ENCODE measurements at regions not wholly inside any gene's neighbourhood (a gene's known extent, or its start where the extent isn't known, plus 50 kb on each side); places are given as distances from the start of the nearest gene placed in this dataset.

- Histone ChIP-seq H2BK120ac (ENCODE audit: insufficient read depth, low read length, poor library complexity) (no peak overlapping the region), H2AFZ (ENCODE audit: insufficient read depth, low read length, poor library complexity) (no peak overlapping the region), H4K91ac (ENCODE audit: low read depth, low read length) (no peak overlapping the region), H2AK5ac (ENCODE audit: low read length) (no peak overlapping the region), H3K27ac (ENCODE audit: low read depth, low read length) (no peak overlapping the region), H3K4me3 (ENCODE audit: low read depth, low read length) (no peak overlapping the region), H3K4me2 (ENCODE audit: low read length) (no peak overlapping the region), H3K14ac (ENCODE audit: low read length) (no peak overlapping the region), H3K79me2 (ENCODE audit: control insufficient read depth, insufficient read depth, low read length, poor library complexity) (no peaks in the 10 kb centered on the region), H3K9ac (ENCODE audit: low read length) (no peak overlapping the region), H4K8ac (ENCODE audit: low read depth, low read length) (no peak overlapping the region), H3K27me3 (ENCODE audit: insufficient read depth, low read length) (no peaks in the 10 kb centered on the region), H3K4me1 (ENCODE audit: control insufficient read depth in 1 of 2, insufficient read depth in 2 of 2, low read length in 2 of 2) (no peaks in the 10 kb centered on the region), H2BK12ac (ENCODE audit: low read length) (no peak overlapping the region), H2BK5ac (ENCODE audit: low read depth, low read length, poor library complexity) (no peak overlapping the region), H3K18ac (ENCODE audit: low read length) (no peak overlapping the region), H4K12ac (ENCODE audit: low read depth, low read length) (no peak overlapping the region), H3K79me1 (ENCODE audit: low read length) (no peaks in the 10 kb centered on the region), H3K36me3 (ENCODE audit: control insufficient read depth in 1 of 2, insufficient read depth in 2 of 2, low read length in 2 of 2) (peaks cover 3 to 13% of the 10 kb centered on the region in 2 experiments), H3K4ac (ENCODE audit: low read depth, low read length) (no peak overlapping the region), H3K9me3 (ENCODE audit: insufficient read depth, low read depth, low read length) (peaks cover 32% of the 10 kb centered on the region), H3K23ac (ENCODE audit: low read length) (no peak overlapping the region)
- peak; percentile 42 to 90 for DNase-seq
- WGBS (ENCODE audit: extremely low coverage, insufficient coverage, insufficient read length), result no CpG with 5 or more reads among the region's 8 CpGs
Measured at GRCh38 chr13:40876020-40876738, 86.8 kb downstream of the SLC25A15 start.

DNA sequence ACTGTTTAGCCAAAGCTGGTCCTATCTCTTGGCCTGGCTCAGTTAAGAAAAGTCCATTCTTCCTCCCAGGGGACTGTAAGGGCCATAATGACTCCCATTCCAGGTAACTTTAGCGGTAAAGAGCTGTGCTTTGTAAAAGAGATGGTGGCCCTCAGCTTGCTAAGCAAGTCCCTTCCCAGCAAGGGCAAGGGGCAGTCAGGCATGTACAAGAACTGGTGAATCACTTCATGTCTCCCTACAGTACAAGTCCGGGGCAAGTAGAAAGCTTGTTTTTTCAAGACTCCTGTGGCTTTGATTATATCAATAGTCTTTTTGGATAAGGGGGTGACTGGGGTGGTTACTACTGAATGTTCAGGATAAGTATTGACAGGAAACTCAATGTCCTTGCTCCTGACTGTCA, 88.9 kb downstream of the SLC25A15 start:
- Histone ChIP-seq H3K4me1 (ENCODE audit: control insufficient read depth in 1 of 2, insufficient read depth in 2 of 2, low read length in 2 of 2) (no peaks in the 10 kb centered on the region), H3K9me3 (ENCODE audit: insufficient read depth, low read depth, low read length) (peaks cover 30% of the 10 kb centered on the region), H2AK5ac (ENCODE audit: low read length) (no peak overlapping the region)

DNA sequence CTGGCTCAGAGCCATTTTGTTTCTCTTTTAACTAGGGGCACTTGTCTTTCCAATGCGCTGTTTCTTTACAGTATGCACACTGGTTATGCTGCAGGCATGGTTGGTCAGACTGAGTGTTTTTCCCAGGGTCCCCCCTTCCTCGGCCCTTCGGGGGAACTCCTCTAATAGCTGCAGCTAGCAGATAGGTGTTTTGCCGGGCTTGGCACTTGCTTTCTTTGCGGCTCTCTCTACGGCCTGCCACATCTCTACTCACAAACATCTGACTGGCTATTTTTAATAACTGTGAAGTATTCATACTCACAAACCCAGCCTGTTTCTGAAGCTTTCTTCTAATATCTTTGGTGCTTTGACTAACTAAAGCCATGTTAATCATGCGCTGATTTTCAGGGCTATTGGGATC, 89.4 kb downstream of the SLC25A15 start:
- Histone ChIP-seq H3K4me1 (ENCODE audit: control insufficient read depth in 1 of 2, insufficient read depth in 2 of 2, low read length in 2 of 2) (no peaks in the 10 kb centered on the region), H2AK5ac (ENCODE audit: low read length) (no peak overlapping the region), H2AFZ (ENCODE audit: insufficient read depth, low read length, poor library complexity) (no peak overlapping the region), H4K91ac (ENCODE audit: low read depth, low read length) (no peak overlapping the region), H2BK12ac (ENCODE audit: low read length) (no peak overlapping the region), H4K8ac (ENCODE audit: low read depth, low read length) (no peak overlapping the region), H3K9me3 (ENCODE audit: insufficient read depth, low read depth, low read length) (peaks cover 28% of the 10 kb centered on the region), H3K14ac (ENCODE audit: low read length) (no peak overlapping the region), H4K12ac (ENCODE audit: low read depth, low read length) (no peak overlapping the region), H2BK5ac (ENCODE audit: low read depth, low read length, poor library complexity) (no peak overlapping the region), H3K9ac (ENCODE audit: low read length) (no peak overlapping the region), H3K4me2 (ENCODE audit: low read length) (no peak overlapping the region), H3K79me2 (ENCODE audit: control insufficient read depth, insufficient read depth, low read length, poor library complexity) (no peaks in the 10 kb centered on the region), H3K27me3 (ENCODE audit: insufficient read depth, low read length) (no peaks in the 10 kb centered on the region), H2BK120ac (ENCODE audit: insufficient read depth, low read length, poor library complexity) (no peak overlapping the region), H3K27ac (ENCODE audit: low read depth, low read length) (no peak overlapping the region), H3K4ac (ENCODE audit: low read depth, low read length) (no peak overlapping the region), H3K79me1 (ENCODE audit: low read length) (no peaks in the 10 kb centered on the region), H3K36me3 (ENCODE audit: control insufficient read depth in 1 of 2, insufficient read depth in 2 of 2, low read length in 2 of 2) (peaks cover 3 to 11% of the 10 kb centered on the region in 2 experiments), H3K18ac (ENCODE audit: low read length) (no peak overlapping the region), H3K23ac (ENCODE audit: low read length) (no peak overlapping the region), H3K4me3 (ENCODE audit: low read depth, low read length) (no peak overlapping the region)
- WGBS (ENCODE audit: extremely low coverage, insufficient coverage, insufficient read length), result no CpG with 5 or more reads among the region's 7 CpGs
- no peak for DNase-seq

More for the DNA sequence above, 88.9 kb downstream of the SLC25A15 start:
- Histone ChIP-seq H2BK12ac (ENCODE audit: low read length) (no peak overlapping the region), H4K91ac (ENCODE audit: low read depth, low read length) (no peak overlapping the region), H4K12ac (ENCODE audit: low read depth, low read length) (no peak overlapping the region), H3K4ac (ENCODE audit: low read depth, low read length) (no peak overlapping the region), H3K27ac (ENCODE audit: low read depth, low read length) (no peak overlapping the region), H2BK5ac (ENCODE audit: low read depth, low read length, poor library complexity) (no peak overlapping the region), H3K36me3 (ENCODE audit: control insufficient read depth in 1 of 2, insufficient read depth in 2 of 2, low read length in 2 of 2) (peaks cover 3 to 13% of the 10 kb centered on the region in 2 experiments), H3K18ac (ENCODE audit: low read length) (no peak overlapping the region), H4K8ac (ENCODE audit: low read depth, low read length) (no peak overlapping the region), H3K4me2 (ENCODE audit: low read length) (no peak overlapping the region), H3K79me2 (ENCODE audit: control insufficient read depth, insufficient read depth, low read length, poor library complexity) (no peaks in the 10 kb centered on the region), H3K4me3 (ENCODE audit: low read depth, low read length) (no peak overlapping the region), H3K27me3 (ENCODE audit: insufficient read depth, low read length) (no peaks in the 10 kb centered on the region), H3K79me1 (ENCODE audit: low read length) (no peaks in the 10 kb centered on the region), H3K14ac (ENCODE audit: low read length) (no peak overlapping the region), H3K9ac (ENCODE audit: low read length) (no peak overlapping the region), H3K23ac (ENCODE audit: low read length) (no peak overlapping the region), H2AFZ (ENCODE audit: insufficient read depth, low read length, poor library complexity) (no peak overlapping the region), H2BK120ac (ENCODE audit: insufficient read depth, low read length, poor library complexity) (no peak overlapping the region)
- no CpG with 5 or more reads among the region's 2 CpGs for WGBS (ENCODE audit: extremely low coverage, insufficient coverage, insufficient read length)
- DNase-seq, result no peak
